Right renal pelvis (tissue), 4 donors: ENCODE measurements at regions not wholly inside any gene's neighbourhood (a gene's known extent, or its start where the extent isn't known, plus 50 kb on each side); places are given as distances from the start of the nearest gene placed in this dataset.

Experiments
- DNase-seq, 4 donors: peaks; one replicate each; pipeline ENCODE4 v3.0.0-alpha.2; 2013; ENCODE audit warnings: low read depth in 4 of 4, low spot score in 3 of 4, missing footprints in 1 of 4

- no peak for DNase-seq
Observed at GRCh38 chr3:106367496-106367895, 498.7 kb upstream of the CBLB start.

- DNase-seq = no peak
Observed at GRCh38 chr3:106371221-106371970, 502.6 kb upstream of the CBLB start.

GRCh38 chr3:106371971-106372805 is 503.4 kb upstream of the CBLB start:
- DNase-seq = no peak

- DNase-seq = no peak
Observed at GRCh38 chr3:106372806-106373190, 504.0 kb upstream of the CBLB start.

GRCh38 chr3:106376016-106376570 is 507.3 kb upstream of the CBLB start:
- no peak for DNase-seq

GRCh38 chr3:106379251-106379750 is 510.5 kb upstream of the CBLB start:
- no peak for DNase-seq

- no peak for DNase-seq
Observed at GRCh38 chr3:106380232-106380631, 511.4 kb upstream of the CBLB start.

GRCh38 chr3:106381286-106381938 is 512.6 kb upstream of the CBLB start:
- no peak for DNase-seq

GRCh38 chr3:106381939-106382335 is 513.1 kb upstream of the CBLB start:
- DNase-seq = no peak

GRCh38 chr3:106386050-106386449 is 517.2 kb upstream of the CBLB start:
- DNase-seq = no peak

- DNase-seq = no peak
Observed at GRCh38 chr3:106392915-106393314, 524.1 kb upstream of the CBLB start.

GRCh38 chr3:106397006-106397405 is 528.2 kb upstream of the CBLB start:
- DNase-seq = no peak

GRCh38 chr3:106398891-106399600 is 530.2 kb upstream of the CBLB start:
- no peak for DNase-seq

GRCh38 chr3:106399761-106400160 is 530.9 kb upstream of the CBLB start:
- no peak for DNase-seq

GRCh38 chr3:106401666-106402490 is 533.1 kb upstream of the CBLB start:
- no peak for DNase-seq

GRCh38 chr3:106403371-106404145 is 534.7 kb upstream of the CBLB start:
- DNase-seq = no peak

GRCh38 chr3:106413683-106414082 is 544.9 kb upstream of the CBLB start:
- DNase-seq = no peak

GRCh38 chr3:106420628-106421027 is 551.8 kb upstream of the CBLB start:
- DNase-seq = no peak

- DNase-seq = no peak
Observed at GRCh38 chr3:106421426-106421825, 552.6 kb upstream of the CBLB start.
